Pancreas (tissue), 10 donors: ENCODE measurements at regions not wholly inside any gene's neighbourhood (a gene's known extent, or its start where the extent isn't known, plus 50 kb on each side); places are given as distances from the start of the nearest gene placed in this dataset.

ENCODE experiments used
- ATAC-seq, 4 donors: fragments of 200-7000 bp; cut with Tn5 transposase; one replicate each; pipeline versions ENCODE4 v1.8.0 to v1.9.1; 2020; ENCODE audit warnings: mild to moderate bottlenecking in 4 of 4, moderate library complexity in 4 of 4
- DNase-seq, 6 donors: peaks; one replicate each; pipeline ENCODE4 v3.0.0-alpha.2; 2020
- FAIRE-seq: peaks from 2 replicates; lab custom pipeline; 2012; peaks lifted over from hg19 to GRCh38; lab: Jason Lieb, UNC
- H3K27ac ChIP-seq, 4 donors: fragments of 200-600 bp; sonication (generic); 1 replicate in 3 of 4; 2 replicates in 1 of 4; pipeline versions ENCODE4 v1.5.0 to v1.8.0; 2020
- H3K27me3 ChIP-seq, 4 donors: fragments of 200-600 bp; one replicate each; pipeline ENCODE4 v1.8.0; 2021
- H3K36me3 ChIP-seq, 3 donors: fragments of 200-600 bp; sonication (generic) in 1 of 3; one replicate each; pipeline versions ENCODE4 v1.5.0 to v1.8.0; 2020 to 2021
- H3K4me1 ChIP-seq, 3 donors: fragments of 200-600 bp; one replicate each; pipeline ENCODE4 v1.8.0; 2021
- H3K4me3 ChIP-seq, 4 donors: fragments of 200-600 bp; sonication (generic) in 2 of 4; one replicate each; pipeline versions ENCODE4 v1.5.0 to v1.8.0; 2020 to 2021
- H3K9me3 ChIP-seq, 4 donors: fragments of 200-600 bp; one replicate each; pipeline ENCODE4 v1.8.0; 2021
- WGBS, 2 donors: extraction: QIAGEN DNeasy Blood & Tissue Kit; methylation state at CpG; one replicate each; pipeline ENCODE4 v1.1.7; 2013; 5-methylcytosine and 5-hydroxymethylcytosine counted together
- intact Hi-C, 3 donors: fragments of 100-400 bp; cut with DNase I; formaldehyde crosslinking; loops; one replicate each; pipeline versions ENCODE4 v1.11.1 to v1.14.2; 2022
- TF ChIP-seq, protein P1 (sequence below), 4 donors: fragments of 200-600 bp; sonication (generic) in 3 of 4; IDR thresholded peaks; one replicate each; pipeline versions ENCODE4 v1.5.0 to v1.8.0; 2021; ENCODE audit warnings: antibody characterized with exemption in 4 of 4
- donor health status: healthy with polysubstance abuse.
- donor health status: DM: no; HTN: no; CAD: no; lungs with moderate emphysema.
- donor health status: DM: no; HTN: no; CAD: no.
- donor health status: control.
- donor health status: control.
- donor health status: Bipolar disorder and iron deficiency.
- donor health status: DM: yes; HTN: yes; CAD: no.
- donor health status: DM: no; HTN: no; CAD: no.
- donor health status: DM: no; HTN: no; CAD: no.
- donor health status: DM: yes; HTN: yes; CAD: no.

GRCh38 chr22:49028111-49028510, 799.6 kb downstream of the BRD1 start:
- no peaks in the 10 kb centered on the region for H3K27me3 ChIP-seq
- no peaks in the 10 kb centered on the region for H3K4me1 ChIP-seq
- WGBS, 2 donors: 58 to 71% methylated on average over 7 of the region's 7 CpGs
- FAIRE-seq: no peak
- no peaks in the 10 kb centered on the region for H3K36me3 ChIP-seq
- intact Hi-C loops: no loop called here
- H3K9me3 ChIP-seq: no peaks in the 10 kb centered on the region
- no peak overlapping the region for H3K4me3 ChIP-seq
- TF ChIP-seq, protein P1, sequence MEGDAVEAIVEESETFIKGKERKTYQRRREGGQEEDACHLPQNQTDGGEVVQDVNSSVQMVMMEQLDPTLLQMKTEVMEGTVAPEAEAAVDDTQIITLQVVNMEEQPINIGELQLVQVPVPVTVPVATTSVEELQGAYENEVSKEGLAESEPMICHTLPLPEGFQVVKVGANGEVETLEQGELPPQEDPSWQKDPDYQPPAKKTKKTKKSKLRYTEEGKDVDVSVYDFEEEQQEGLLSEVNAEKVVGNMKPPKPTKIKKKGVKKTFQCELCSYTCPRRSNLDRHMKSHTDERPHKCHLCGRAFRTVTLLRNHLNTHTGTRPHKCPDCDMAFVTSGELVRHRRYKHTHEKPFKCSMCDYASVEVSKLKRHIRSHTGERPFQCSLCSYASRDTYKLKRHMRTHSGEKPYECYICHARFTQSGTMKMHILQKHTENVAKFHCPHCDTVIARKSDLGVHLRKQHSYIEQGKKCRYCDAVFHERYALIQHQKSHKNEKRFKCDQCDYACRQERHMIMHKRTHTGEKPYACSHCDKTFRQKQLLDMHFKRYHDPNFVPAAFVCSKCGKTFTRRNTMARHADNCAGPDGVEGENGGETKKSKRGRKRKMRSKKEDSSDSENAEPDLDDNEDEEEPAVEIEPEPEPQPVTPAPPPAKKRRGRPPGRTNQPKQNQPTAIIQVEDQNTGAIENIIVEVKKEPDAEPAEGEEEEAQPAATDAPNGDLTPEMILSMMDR (IDR thresholded peaks at IDR 0.05): no peak
- ATAC-seq: no peak
- no peak overlapping the region for H3K27ac ChIP-seq
- peak in 1 of 6 donors; percentile 40 for DNase-seq

GRCh38 chr22:49027368-49027670, 800.4 kb downstream of the BRD1 start:
- Histone ChIP-seq H3K27me3 (no peaks in the 10 kb centered on the region), H3K9me3 (no peaks in the 10 kb centered on the region), H3K4me1 (no peaks in the 10 kb centered on the region), H3K36me3 (no peaks in the 10 kb centered on the region), H3K27ac (no peak overlapping the region), H3K4me3 (no peak overlapping the region)
- DNase-seq: peak in 2 of 6 donors; percentile 21 to 38
- intact Hi-C loops: no loop called here
- 46 to 73% methylated on average over 9 of the region's 9 CpGs for WGBS, 2 donors
- FAIRE-seq: no peak
- TF ChIP-seq, protein P1 (IDR thresholded peaks at IDR 0.05): no peak
- no peak for ATAC-seq

GRCh38 chr22:49026494-49027367, 800.9 kb downstream of the BRD1 start:
- H3K4me1 ChIP-seq: no peaks in the 10 kb centered on the region
- H3K4me3 ChIP-seq: no peak overlapping the region
- 26 to 28% methylated on average over 12 of the region's 12 CpGs for WGBS, 2 donors
- H3K9me3 ChIP-seq: no peaks in the 10 kb centered on the region
- H3K27ac ChIP-seq: no peak overlapping the region
- FAIRE-seq (no peak), DNase-seq (peak in 1 of 6 donors; percentile 58), ATAC-seq (no peak)
- TF ChIP-seq, protein P1 (IDR thresholded peaks at IDR 0.05): no peak
- intact Hi-C loops: no loop called here
- H3K36me3 ChIP-seq: no peaks in the 10 kb centered on the region
- H3K27me3 ChIP-seq: no peaks in the 10 kb centered on the region

DNA sequence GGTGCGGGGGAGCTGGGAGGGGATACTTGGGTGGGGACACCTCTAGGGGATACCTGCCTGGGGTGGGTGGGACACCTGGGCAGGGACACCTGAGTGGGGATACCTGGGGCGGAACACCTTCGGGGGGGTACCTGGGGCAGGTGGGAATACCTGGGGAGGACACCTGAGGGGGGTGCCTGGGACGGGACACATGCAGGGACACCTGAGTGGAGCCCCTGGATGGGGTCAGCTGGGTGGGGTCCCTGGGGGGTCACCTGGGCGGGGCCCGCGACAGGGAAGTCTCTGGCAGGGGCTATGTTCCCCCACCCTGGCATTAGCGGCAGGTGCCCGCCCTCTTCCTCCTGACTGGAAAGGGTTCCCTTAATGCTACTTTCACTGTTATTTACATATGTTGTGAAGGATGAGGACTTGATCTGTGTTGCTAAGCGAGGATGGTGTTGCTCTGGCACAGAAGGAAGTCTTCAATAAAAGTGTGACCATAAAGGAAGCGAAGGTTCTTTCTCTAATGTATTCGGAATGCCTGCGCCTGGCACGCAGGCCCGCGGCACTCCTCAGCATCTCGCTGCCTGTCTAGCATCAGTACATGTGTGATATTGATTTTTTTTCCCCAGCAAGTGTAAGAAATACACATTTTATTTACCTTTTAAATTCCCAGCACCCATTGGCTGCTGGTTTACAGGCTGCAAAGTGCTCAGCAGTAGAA, 801.7 kb downstream of the BRD1 start:
- FAIRE-seq (no peak), DNase-seq (peak in 1 of 6 donors; percentile 49), ATAC-seq (no peak)
- no peaks in the 10 kb centered on the region for H3K4me1 ChIP-seq
- 43 to 51% methylated on average over 17 of the region's 17 CpGs for WGBS, 2 donors
- no peak overlapping the region for H3K4me3 ChIP-seq
- H3K27ac ChIP-seq: no peak overlapping the region
- no peaks in the 10 kb centered on the region for H3K36me3 ChIP-seq
- intact Hi-C loops: no loop called here
- H3K27me3 ChIP-seq: no peaks in the 10 kb centered on the region
- H3K9me3 ChIP-seq: no peaks in the 10 kb centered on the region
- TF ChIP-seq, protein P1 (IDR thresholded peaks at IDR 0.05): no peak
